SK-N-SH (cell line): ENCODE measurements at regions not wholly inside any gene's neighbourhood (a gene's known extent, or its start where the extent isn't known, plus 50 kb on each side); places are given as distances from the start of the nearest gene placed in this dataset.

Experiments
- CTCF ChIA-PET: fragments of 300-600, 350-600 bp; formaldehyde crosslinking; extraction: SDS; loops from one replicate; lab custom pipeline; 2021; lab: Yijun Ruan, JAX
- POLR2A ChIA-PET: fragments of 350-600 bp; sonication (Branson Sonifier 250); formaldehyde crosslinking; extraction: SDS; loops from one replicate; lab custom pipeline; 2020; ENCODE audit warnings: antibody characterized with exemption, inconsistent platforms; lab: Yijun Ruan, JAX
- DNase-seq: peaks from one replicate; pipeline ENCODE4 v3.0.0; 2012
- H2AFZ ChIP-seq: fragments of 200-600 bp; sonication (generic); 2 replicates; pipeline ENCODE4 v1.8.1; 2016; ENCODE audit warnings: antibody characterized with exemption, mild to moderate bottlenecking, low read depth
- H3F3A ChIP-seq: fragments of 200-600 bp; sonication (generic); replicated peaks from 2 replicates; pipeline ENCODE3; 2016; ENCODE audit warnings: antibody characterized with exemption, mild to moderate bottlenecking; ENCODE audit not compliant: insufficient read depth
- H3K27ac ChIP-seq, 2 experiments: fragments of 200-500 bp in 1 of 2; fragments of 200-600 bp in 1 of 2; sonication (Bioruptor generic) in 1 of 2; sonication (generic), shearing (Covaris generic) in 1 of 2; 2 replicates each; pipeline versions ENCODE4 v1.5.1 to v1.6.1; 2014 to 2016; ENCODE audit warnings: low read depth in 2 of 2, inconsistent platforms in 1 of 2, low read length in 1 of 2, mild to moderate bottlenecking in 1 of 2, mixed read lengths in 1 of 2
- H3K27me3 ChIP-seq: fragments of 200-600 bp; sonication (generic), shearing (Covaris generic); 2 replicates; pipeline ENCODE4 v1.6.1; 2016; ENCODE audit warnings: mixed run types; ENCODE audit not compliant: insufficient read depth
- H3K36me3 ChIP-seq, 2 experiments: fragments of 200-500 bp in 1 of 2; fragments of 200-600 bp in 1 of 2; sonication (Bioruptor generic) in 1 of 2; sonication (generic) in 1 of 2; replicated peaks in 1 of 2; 2 replicates each; pipeline versions ENCODE3 to v1.5.1; 2014 to 2016; ENCODE audit warnings: low read length in 1 of 2, mild to moderate bottlenecking in 1 of 2; ENCODE audit not compliant: insufficient read depth in 2 of 2, control insufficient read depth in 1 of 2
- H3K4me1 ChIP-seq, 2 experiments: fragments of 200-500 bp in 1 of 2; fragments of 200-600 bp in 1 of 2; sonication (Bioruptor generic) in 1 of 2; sonication (generic), shearing (Covaris generic) in 1 of 2; 2 replicates each; pipeline versions ENCODE4 v1.5.1 to v1.6.1; 2014 to 2016; ENCODE audit warnings: low read depth in 1 of 2, low read length in 1 of 2, mixed run types in 1 of 2; ENCODE audit not compliant: insufficient read depth in 2 of 2, control insufficient read depth in 1 of 2
- H3K4me2 ChIP-seq: fragments of 200-600 bp; sonication (generic), shearing (Covaris generic); 2 replicates; pipeline ENCODE4 v1.6.1; 2017; ENCODE audit warnings: mixed run types
- H3K4me3 ChIP-seq, 2 experiments: fragments of 200-500 bp in 1 of 2; fragments of 200-600 bp in 1 of 2; sonication (Bioruptor generic) in 1 of 2; sonication (generic), shearing (Covaris generic) in 1 of 2; 2 replicates each; pipeline versions ENCODE4 v1.5.1 to v1.8.1; 2014 to 2016; ENCODE audit warnings: low read depth in 2 of 2, inconsistent platforms in 1 of 2, low read length in 1 of 2, mild to moderate bottlenecking in 1 of 2, mixed read lengths in 1 of 2, moderate library complexity in 1 of 2
- H3K79me2 ChIP-seq: fragments of 200-600 bp; sonication (generic); 2 replicates; pipeline ENCODE4 v1.8.1; 2017; ENCODE audit warnings: mild to moderate bottlenecking; ENCODE audit not compliant: insufficient read depth
- H3K9ac ChIP-seq: fragments of 200-600 bp; sonication (generic); 2 replicates; pipeline ENCODE4 v1.6.1; 2017; ENCODE audit warnings: mixed run types
- H3K9me2 ChIP-seq: fragments of 200-600 bp; sonication (generic); 2 replicates; pipeline ENCODE4 v1.6.1; 2017; ENCODE audit warnings: mixed run types
- H3K9me3 ChIP-seq: fragments of 200-600 bp; sonication (generic); 2 replicates; pipeline ENCODE4 v1.6.1; 2017; ENCODE audit warnings: mixed run types, mild to moderate bottlenecking, moderate library complexity
- H4K20me1 ChIP-seq: fragments of 200-600 bp; sonication (generic); 2 replicates; pipeline ENCODE4 v1.6.1; 2017; ENCODE audit warnings: mild to moderate bottlenecking, mixed run types; ENCODE audit not compliant: insufficient read depth
- CHD2 ChIP-seq: fragments of 150-350 bp; IDR thresholded peaks from 2 replicates; pipeline ENCODE4 v1.6.1; 2018; ENCODE audit warnings: low read length; ENCODE audit not compliant: partially characterized antibody
- EZH2phosphoT487 ChIP-seq: fragments of 200-600 bp; sonication (generic); IDR thresholded peaks from 2 replicates; pipeline ENCODE4 v1.6.1; 2017; ENCODE audit warnings: low read depth, mixed run types, mild to moderate bottlenecking, antibody characterized with exemption, moderate library complexity, borderline replicate concordance
- FOXM1 ChIP-seq: IDR thresholded peaks from 2 replicates; pipeline ENCODE4 v1.4.0; 2012; ENCODE audit warnings: low read depth, mild to moderate bottlenecking
- GABPA ChIP-seq: IDR thresholded peaks from 2 replicates; pipeline ENCODE4 v1.4.0; 2012; ENCODE audit warnings: low read depth, mild to moderate bottlenecking
- MEF2A ChIP-seq: IDR thresholded peaks from 2 replicates; pipeline ENCODE4 v1.4.0; 2012; ENCODE audit warnings: low read depth, borderline replicate concordance
- NFIC ChIP-seq: IDR thresholded peaks from 2 replicates; pipeline ENCODE4 v1.4.0; 2012; ENCODE audit warnings: borderline replicate concordance
- NRF1 ChIP-seq: IDR thresholded peaks from 2 replicates; pipeline ENCODE4 v1.6.1; 2012; ENCODE audit warnings: low read depth, mild to moderate bottlenecking, low read length
- RAD21 ChIP-seq: IDR thresholded peaks from 2 replicates; pipeline ENCODE4 v1.6.1; 2012; ENCODE audit warnings: mild to moderate bottlenecking, low read length
- RCOR1 ChIP-seq: fragments of 150-350 bp; IDR thresholded peaks from 2 replicates; pipeline ENCODE4 v1.6.1; 2017; ENCODE audit warnings: antibody characterized with exemption, low read length
- RFX5 ChIP-seq: IDR thresholded peaks from 2 replicates; pipeline ENCODE4 v1.6.1; 2012; ENCODE audit warnings: mild to moderate bottlenecking, improper control_type of control experiment, low read length
- TAF1 ChIP-seq: IDR thresholded peaks from 2 replicates; pipeline ENCODE4 v1.6.1; 2012; ENCODE audit warnings: low read depth, mild to moderate bottlenecking, low read length, moderate library complexity, borderline replicate concordance
- TCF12 ChIP-seq: IDR thresholded peaks from 2 replicates; pipeline ENCODE4 v1.4.0; 2012
- YY1 ChIP-seq: IDR thresholded peaks from 2 replicates; pipeline ENCODE4 v1.4.0; 2012; ENCODE audit warnings: low read depth, mild to moderate bottlenecking
- WGBS: methylation state at CpG from one replicate; pipeline ENCODE4 v1.1.6; 2017; ENCODE audit warnings: low lambda C conversion rate; 5-methylcytosine and 5-hydroxymethylcytosine counted together
- TF ChIP-seq, protein P1 (sequence below): IDR thresholded peaks from 2 replicates; pipeline ENCODE4 v1.4.0; 2012; ENCODE audit warnings: low read depth
- TF ChIP-seq, protein P2 (sequence below): IDR thresholded peaks from 2 replicates; pipeline ENCODE4; 2012
- TF ChIP-seq, protein P3 (sequence below): fragments of 150-350 bp; IDR thresholded peaks from 2 replicates; pipeline ENCODE4 v1.6.1; 2016; ENCODE audit warnings: mild to moderate bottlenecking, low read depth, low read length
- TF ChIP-seq, protein P4 (sequence below): IDR thresholded peaks from 2 replicates; pipeline ENCODE4 v1.6.1; 2012; ENCODE audit warnings: mild to moderate bottlenecking, low read depth, low read length, moderate library complexity
- TF ChIP-seq, protein P5 (sequence below): IDR thresholded peaks from 2 replicates; pipeline ENCODE4 v1.4.0; 2012; ENCODE audit warnings: low read depth, borderline replicate concordance

DNA sequence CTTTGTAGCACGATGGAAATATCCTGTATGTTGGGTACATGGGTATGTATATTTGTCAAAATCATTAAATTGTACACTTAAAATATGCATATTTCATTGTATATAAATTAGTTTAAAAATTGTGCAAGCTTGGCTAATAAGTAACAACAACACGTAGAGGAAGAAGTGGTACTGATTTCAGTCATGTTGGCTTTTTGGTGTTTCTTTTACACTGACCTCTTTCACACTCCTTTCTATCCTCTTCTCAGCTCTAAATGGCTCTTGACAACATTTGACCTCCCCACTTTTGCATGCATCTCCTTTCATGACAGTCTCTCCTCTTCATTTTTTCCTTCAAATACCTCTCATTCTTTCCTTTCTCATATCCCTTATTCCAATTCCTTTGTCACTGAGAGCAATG lies 801.4 kb upstream of the ZEB2 start:
- DNase-seq, result no peak
- no peak overlapping the region for H2AFZ ChIP-seq
- H3K4me2 ChIP-seq, result no peak overlapping the region
- CTCF ChIA-PET, result no interaction called here
- TF ChIP-seq YY1 (no peak), TAF1 (no peak), FOXM1 (no peak), EZH2phosphoT487 (no peak), RCOR1 (no peak), NRF1 (no peak), GABPA (no peak)
- TF ChIP-seq, protein P1, sequence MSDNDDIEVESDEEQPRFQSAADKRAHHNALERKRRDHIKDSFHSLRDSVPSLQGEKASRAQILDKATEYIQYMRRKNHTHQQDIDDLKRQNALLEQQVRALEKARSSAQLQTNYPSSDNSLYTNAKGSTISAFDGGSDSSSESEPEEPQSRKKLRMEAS, result no peak
- POLR2A ChIA-PET, result no interaction called here
- no peak overlapping the region for H3K27ac ChIP-seq
- no peaks in the 10 kb centered on the region for H3K27me3 ChIP-seq
- no peaks in the 10 kb centered on the region for H3K79me2 ChIP-seq
- 91% methylated on average over 2 of the region's 2 CpGs for WGBS
- no peaks in the 10 kb centered on the region for H3K36me3 ChIP-seq
- H3K9me3 ChIP-seq, result no peaks in the 10 kb centered on the region
- no peak overlapping the region for H3K4me3 ChIP-seq
- 0 out of 4 replicates have a peak, but pooled peaks cover 0 to 3% of the 10 kb centered on the region in 2 experiments for H3K4me1 ChIP-seq
- H4K20me1 ChIP-seq, result no peaks in the 10 kb centered on the region
- no peaks in the 10 kb centered on the region for H3F3A ChIP-seq
- H3K9me2 ChIP-seq, result no peaks in the 10 kb centered on the region
- H3K9ac ChIP-seq, result no peak overlapping the region

DNA sequence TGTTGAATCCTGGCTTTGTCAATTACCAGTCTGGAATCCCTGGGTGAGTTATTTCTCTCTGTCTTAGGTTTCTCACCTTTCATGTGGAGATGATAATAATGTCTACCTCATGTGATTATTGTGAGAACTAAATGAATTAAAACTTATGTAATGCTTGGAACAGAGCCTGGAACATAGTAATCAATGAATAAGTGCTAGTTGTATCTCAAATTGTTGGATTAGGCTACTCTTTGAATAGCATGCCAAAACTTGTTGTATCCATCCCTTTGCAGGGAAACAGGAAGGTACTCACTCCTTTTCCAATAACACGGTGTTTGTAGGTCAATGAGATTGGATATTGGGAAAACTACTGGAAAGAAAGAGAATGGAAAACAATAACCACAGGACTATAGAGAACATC lies 796.6 kb upstream of the ZEB2 start:
- Histone ChIP-seq H3K9ac (no peak overlapping the region), H4K20me1 (no peaks in the 10 kb centered on the region), H3K27ac (no peak overlapping the region)
- no peak for TF ChIP-seq TCF12
- TF ChIP-seq RAD21, result no peak
- TF ChIP-seq, all 33 proteins: peak for 0
- H3K4me2 ChIP-seq, result no peak overlapping the region
- H3K4me1 ChIP-seq, result no peaks in the 10 kb centered on the region
- no peak for DNase-seq
- H3K9me3 ChIP-seq, result no peaks in the 10 kb centered on the region
- POLR2A ChIA-PET, result no interaction called here
- no peaks in the 10 kb centered on the region for H3K79me2 ChIP-seq
- no peak overlapping the region for H2AFZ ChIP-seq
- CTCF ChIA-PET, result no interaction called here
- H3K9me2 ChIP-seq, result no peaks in the 10 kb centered on the region
- 94% methylated on average over 1 of the region's 1 CpG for WGBS
- H3F3A ChIP-seq, result no peaks in the 10 kb centered on the region
- no peaks in the 10 kb centered on the region for H3K27me3 ChIP-seq
- H3K36me3 ChIP-seq, result no peaks in the 10 kb centered on the region
- H3K4me3 ChIP-seq, result no peak overlapping the region

DNA sequence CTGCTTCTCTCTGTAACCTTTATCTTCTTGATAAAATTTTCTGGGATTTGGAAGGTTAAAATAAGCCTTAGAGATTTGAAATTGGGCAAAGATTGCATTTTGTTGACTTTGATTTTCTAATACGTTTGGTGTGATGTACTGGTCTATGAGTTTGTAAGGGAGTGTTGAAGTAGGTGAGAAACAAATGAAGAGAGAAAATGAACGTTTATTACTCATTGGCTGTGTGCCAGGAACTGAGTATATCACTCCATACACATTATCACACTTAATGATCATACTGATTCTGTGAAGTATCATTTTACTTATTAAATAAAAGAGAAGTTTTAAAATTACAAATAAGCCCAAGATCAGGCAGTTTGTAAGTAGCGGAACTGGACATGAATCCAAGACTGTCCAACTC lies 795.1 kb upstream of the ZEB2 start:
- H3K27me3 ChIP-seq, result no peaks in the 10 kb centered on the region
- CTCF ChIA-PET, result no interaction called here
- no peak overlapping the region for H2AFZ ChIP-seq
- TF ChIP-seq, protein P2, sequence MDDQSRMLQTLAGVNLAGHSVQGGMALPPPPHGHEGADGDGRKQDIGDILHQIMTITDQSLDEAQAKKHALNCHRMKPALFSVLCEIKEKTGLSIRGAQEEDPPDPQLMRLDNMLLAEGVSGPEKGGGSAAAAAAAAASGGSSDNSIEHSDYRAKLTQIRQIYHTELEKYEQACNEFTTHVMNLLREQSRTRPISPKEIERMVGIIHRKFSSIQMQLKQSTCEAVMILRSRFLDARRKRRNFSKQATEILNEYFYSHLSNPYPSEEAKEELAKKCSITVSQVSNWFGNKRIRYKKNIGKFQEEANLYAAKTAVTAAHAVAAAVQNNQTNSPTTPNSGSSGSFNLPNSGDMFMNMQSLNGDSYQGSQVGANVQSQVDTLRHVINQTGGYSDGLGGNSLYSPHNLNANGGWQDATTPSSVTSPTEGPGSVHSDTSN, result no peak
- TF ChIP-seq CHD2, result no peak
- TF ChIP-seq, protein P3, sequence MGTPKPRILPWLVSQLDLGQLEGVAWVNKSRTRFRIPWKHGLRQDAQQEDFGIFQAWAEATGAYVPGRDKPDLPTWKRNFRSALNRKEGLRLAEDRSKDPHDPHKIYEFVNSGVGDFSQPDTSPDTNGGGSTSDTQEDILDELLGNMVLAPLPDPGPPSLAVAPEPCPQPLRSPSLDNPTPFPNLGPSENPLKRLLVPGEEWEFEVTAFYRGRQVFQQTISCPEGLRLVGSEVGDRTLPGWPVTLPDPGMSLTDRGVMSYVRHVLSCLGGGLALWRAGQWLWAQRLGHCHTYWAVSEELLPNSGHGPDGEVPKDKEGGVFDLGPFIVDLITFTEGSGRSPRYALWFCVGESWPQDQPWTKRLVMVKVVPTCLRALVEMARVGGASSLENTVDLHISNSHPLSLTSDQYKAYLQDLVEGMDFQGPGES, result no peak
- TF ChIP-seq RFX5, result no peak
- TF ChIP-seq NRF1, result no peak
- TF ChIP-seq, protein P4, sequence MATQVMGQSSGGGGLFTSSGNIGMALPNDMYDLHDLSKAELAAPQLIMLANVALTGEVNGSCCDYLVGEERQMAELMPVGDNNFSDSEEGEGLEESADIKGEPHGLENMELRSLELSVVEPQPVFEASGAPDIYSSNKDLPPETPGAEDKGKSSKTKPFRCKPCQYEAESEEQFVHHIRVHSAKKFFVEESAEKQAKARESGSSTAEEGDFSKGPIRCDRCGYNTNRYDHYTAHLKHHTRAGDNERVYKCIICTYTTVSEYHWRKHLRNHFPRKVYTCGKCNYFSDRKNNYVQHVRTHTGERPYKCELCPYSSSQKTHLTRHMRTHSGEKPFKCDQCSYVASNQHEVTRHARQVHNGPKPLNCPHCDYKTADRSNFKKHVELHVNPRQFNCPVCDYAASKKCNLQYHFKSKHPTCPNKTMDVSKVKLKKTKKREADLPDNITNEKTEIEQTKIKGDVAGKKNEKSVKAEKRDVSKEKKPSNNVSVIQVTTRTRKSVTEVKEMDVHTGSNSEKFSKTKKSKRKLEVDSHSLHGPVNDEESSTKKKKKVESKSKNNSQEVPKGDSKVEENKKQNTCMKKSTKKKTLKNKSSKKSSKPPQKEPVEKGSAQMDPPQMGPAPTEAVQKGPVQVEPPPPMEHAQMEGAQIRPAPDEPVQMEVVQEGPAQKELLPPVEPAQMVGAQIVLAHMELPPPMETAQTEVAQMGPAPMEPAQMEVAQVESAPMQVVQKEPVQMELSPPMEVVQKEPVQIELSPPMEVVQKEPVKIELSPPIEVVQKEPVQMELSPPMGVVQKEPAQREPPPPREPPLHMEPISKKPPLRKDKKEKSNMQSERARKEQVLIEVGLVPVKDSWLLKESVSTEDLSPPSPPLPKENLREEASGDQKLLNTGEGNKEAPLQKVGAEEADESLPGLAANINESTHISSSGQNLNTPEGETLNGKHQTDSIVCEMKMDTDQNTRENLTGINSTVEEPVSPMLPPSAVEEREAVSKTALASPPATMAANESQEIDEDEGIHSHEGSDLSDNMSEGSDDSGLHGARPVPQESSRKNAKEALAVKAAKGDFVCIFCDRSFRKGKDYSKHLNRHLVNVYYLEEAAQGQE, result no peak
- TF ChIP-seq, protein P5, sequence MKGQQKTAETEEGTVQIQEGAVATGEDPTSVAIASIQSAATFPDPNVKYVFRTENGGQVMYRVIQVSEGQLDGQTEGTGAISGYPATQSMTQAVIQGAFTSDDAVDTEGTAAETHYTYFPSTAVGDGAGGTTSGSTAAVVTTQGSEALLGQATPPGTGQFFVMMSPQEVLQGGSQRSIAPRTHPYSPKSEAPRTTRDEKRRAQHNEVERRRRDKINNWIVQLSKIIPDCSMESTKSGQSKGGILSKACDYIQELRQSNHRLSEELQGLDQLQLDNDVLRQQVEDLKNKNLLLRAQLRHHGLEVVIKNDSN, result no peak
- no peak for TF ChIP-seq MEF2A
- no peak for TF ChIP-seq TAF1
- no peak for TF ChIP-seq NFIC

More for the DNA sequence above, 795.1 kb upstream of the ZEB2 start:
- no peak for DNase-seq
- Histone ChIP-seq H3K9me2 (no peaks in the 10 kb centered on the region), H3K9ac (no peak overlapping the region), H3K9me3 (no peaks in the 10 kb centered on the region), H4K20me1 (no peaks in the 10 kb centered on the region), H3K4me3 (no peak overlapping the region), H3K27ac (no peak overlapping the region), H3K4me1 (no peaks in the 10 kb centered on the region), H3F3A (no peaks in the 10 kb centered on the region), H3K4me2 (no peak overlapping the region), H3K36me3 (no peaks in the 10 kb centered on the region), H3K79me2 (no peaks in the 10 kb centered on the region)
- WGBS, result 67% methylated on average over 3 of the region's 3 CpGs
- POLR2A ChIA-PET, result no interaction called here
